ENCODE measurements at regions not wholly inside any gene's neighbourhood (a gene's known extent, or its start where the extent isn't known, plus 50 kb on each side); places are given as distances from the start of the nearest gene placed in this dataset.

- intact Hi-C loops (cut with micrococcal nuclease) = no loop called here
- peaks cover 10% of the 10 kb centered on the region in 2 donors for H3K9me3 Mint-ChIP-seq
These were observed 363.8 kb downstream of the LRRC70 start for GRCh38 chr5:62942384-62942783.

GRCh38 chr5:62938927-62939326 is 360.3 kb downstream of the LRRC70 start:
- no peak for TF ChIP-seq CTCF (IDR thresholded peaks at IDR 0.05)
- DNase-seq = no peak
- Histone ChIP-seq H3K4me1 (ENCODE audit: control insufficient read depth, insufficient read depth, low read length) (no peaks in the 10 kb centered on the region), H3K27ac (ENCODE audit: low read length) (no peak overlapping the region), H3K9me3 (ENCODE audit: control insufficient read depth, insufficient read depth, low read length) (no peaks in the 10 kb centered on the region), H3K4me3 (ENCODE audit: low read length) (no peak overlapping the region), H3K36me3 (ENCODE audit: control insufficient read depth, insufficient read depth, low read length) (no peaks in the 10 kb centered on the region), H3K27me3 (ENCODE audit: control insufficient read depth, insufficient read depth, low read length) (no peaks in the 10 kb centered on the region)
- H3K4me3 Mint-ChIP-seq = no peak overlapping the region
- ATAC-seq = no peak
- intact Hi-C loops (cut with micrococcal nuclease) = no loop called here
- H3K9me3 Mint-ChIP-seq = peaks cover 2 to 4% of the 10 kb centered on the region in 2 donors
- H3K36me3 Mint-ChIP-seq = no peaks in the 10 kb centered on the region
- no peaks in the 10 kb centered on the region for H3K27me3 Mint-ChIP-seq (ENCODE audit: low read depth in 2 of 2)
- H3K4me1 Mint-ChIP-seq = no peaks in the 10 kb centered on the region
- 81% methylated on average over 3 of the region's 3 CpGs for WGBS (ENCODE audit: insufficient coverage)
- no peak overlapping the region for H3K27ac Mint-ChIP-seq

More at GRCh38 chr5:62942384-62942783, 363.8 kb downstream of the LRRC70 start:
- H3K4me1 ChIP-seq (ENCODE audit: control insufficient read depth, insufficient read depth, low read length) = no peaks in the 10 kb centered on the region
- no peaks in the 10 kb centered on the region for H3K36me3 Mint-ChIP-seq
- H3K4me3 Mint-ChIP-seq = no peak overlapping the region
- H3K27ac ChIP-seq (ENCODE audit: low read length) = no peak overlapping the region
- H3K27me3 ChIP-seq (ENCODE audit: control insufficient read depth, insufficient read depth, low read length) = no peaks in the 10 kb centered on the region
- 25% methylated on average over 2 of the region's 4 CpGs for WGBS (ENCODE audit: insufficient coverage)
- H3K4me3 ChIP-seq (ENCODE audit: low read length) = no peak overlapping the region
- H3K4me1 Mint-ChIP-seq = no peaks in the 10 kb centered on the region
- no peaks in the 10 kb centered on the region for H3K9me3 ChIP-seq (ENCODE audit: control insufficient read depth, insufficient read depth, low read length)
- ATAC-seq (no peak), DNase-seq (no peak)
- no peak overlapping the region for H3K27ac Mint-ChIP-seq
- H3K27me3 Mint-ChIP-seq (ENCODE audit: low read depth in 2 of 2) = no peaks in the 10 kb centered on the region
- no peaks in the 10 kb centered on the region for H3K36me3 ChIP-seq (ENCODE audit: control insufficient read depth, insufficient read depth, low read length)
- no peak for TF ChIP-seq CTCF (IDR thresholded peaks at IDR 0.05)

GRCh38 chr5:62937661-62938558 is 359.3 kb downstream of the LRRC70 start:
- no peaks in the 10 kb centered on the region for H3K4me1 Mint-ChIP-seq
- H3K27me3 ChIP-seq (ENCODE audit: control insufficient read depth, insufficient read depth, low read length) = no peaks in the 10 kb centered on the region
- TF ChIP-seq CTCF (IDR thresholded peaks at IDR 0.05) = no peak

More at GRCh38 chr5:62937661-62938558, 359.3 kb downstream of the LRRC70 start:
- 52% methylated on average over 3 of the region's 3 CpGs for WGBS (ENCODE audit: insufficient coverage)
- intact Hi-C loops (cut with micrococcal nuclease) = no loop called here
- H3K36me3 Mint-ChIP-seq = no peaks in the 10 kb centered on the region
- no peaks in the 10 kb centered on the region for H3K27me3 Mint-ChIP-seq (ENCODE audit: low read depth in 2 of 2)
- H3K36me3 ChIP-seq (ENCODE audit: control insufficient read depth, insufficient read depth, low read length) = no peaks in the 10 kb centered on the region
- ATAC-seq = no peak
- no peaks in the 10 kb centered on the region for H3K4me1 ChIP-seq (ENCODE audit: control insufficient read depth, insufficient read depth, low read length)
- DNase-seq = no peak
- H3K9me3 ChIP-seq (ENCODE audit: control insufficient read depth, insufficient read depth, low read length) = no peaks in the 10 kb centered on the region
- H3K9me3 Mint-ChIP-seq = peaks cover 0 to 4% of the 10 kb centered on the region in 2 donors
- no peak overlapping the region for H3K4me3 Mint-ChIP-seq
- no peak overlapping the region for H3K4me3 ChIP-seq (ENCODE audit: low read length)
- no peak overlapping the region for H3K27ac ChIP-seq (ENCODE audit: low read length)
- H3K27ac Mint-ChIP-seq = no peak overlapping the region
